SK-N-SH (cell line): ENCODE measurements at regions not wholly inside any gene's neighbourhood (a gene's known extent, or its start where the extent isn't known, plus 50 kb on each side); places are given as distances from the start of the nearest gene placed in this dataset.

ENCODE experiments used
- CTCF ChIA-PET: fragments of 300-600, 350-600 bp; formaldehyde crosslinking; extraction: SDS; loops from one replicate; lab custom pipeline; 2021; lab: Yijun Ruan, JAX
- POLR2A ChIA-PET: fragments of 350-600 bp; sonication (Branson Sonifier 250); formaldehyde crosslinking; extraction: SDS; loops from one replicate; lab custom pipeline; 2020; ENCODE audit warnings: antibody characterized with exemption, inconsistent platforms; lab: Yijun Ruan, JAX
- DNase-seq: peaks from one replicate; pipeline ENCODE4 v3.0.0; 2012
- H2AFZ ChIP-seq: fragments of 200-600 bp; sonication (generic); 2 replicates; pipeline ENCODE4 v1.8.1; 2016; ENCODE audit warnings: antibody characterized with exemption, mild to moderate bottlenecking, low read depth
- H3F3A ChIP-seq: fragments of 200-600 bp; sonication (generic); replicated peaks from 2 replicates; pipeline ENCODE3; 2016; ENCODE audit warnings: antibody characterized with exemption, mild to moderate bottlenecking; ENCODE audit not compliant: insufficient read depth
- H3K27ac ChIP-seq, 2 experiments: fragments of 200-500 bp in 1 of 2; fragments of 200-600 bp in 1 of 2; sonication (Bioruptor generic) in 1 of 2; sonication (generic), shearing (Covaris generic) in 1 of 2; 2 replicates each; pipeline versions ENCODE4 v1.5.1 to v1.6.1; 2014 to 2016; ENCODE audit warnings: low read depth in 2 of 2, inconsistent platforms in 1 of 2, low read length in 1 of 2, mild to moderate bottlenecking in 1 of 2, mixed read lengths in 1 of 2
- H3K27me3 ChIP-seq: fragments of 200-600 bp; sonication (generic), shearing (Covaris generic); 2 replicates; pipeline ENCODE4 v1.6.1; 2016; ENCODE audit warnings: mixed run types; ENCODE audit not compliant: insufficient read depth
- H3K36me3 ChIP-seq, 2 experiments: fragments of 200-500 bp in 1 of 2; fragments of 200-600 bp in 1 of 2; sonication (Bioruptor generic) in 1 of 2; sonication (generic) in 1 of 2; replicated peaks in 1 of 2; 2 replicates each; pipeline versions ENCODE3 to v1.5.1; 2014 to 2016; ENCODE audit warnings: low read length in 1 of 2, mild to moderate bottlenecking in 1 of 2; ENCODE audit not compliant: insufficient read depth in 2 of 2, control insufficient read depth in 1 of 2
- H3K4me1 ChIP-seq, 2 experiments: fragments of 200-500 bp in 1 of 2; fragments of 200-600 bp in 1 of 2; sonication (Bioruptor generic) in 1 of 2; sonication (generic), shearing (Covaris generic) in 1 of 2; 2 replicates each; pipeline versions ENCODE4 v1.5.1 to v1.6.1; 2014 to 2016; ENCODE audit warnings: low read depth in 1 of 2, low read length in 1 of 2, mixed run types in 1 of 2; ENCODE audit not compliant: insufficient read depth in 2 of 2, control insufficient read depth in 1 of 2
- H3K4me2 ChIP-seq: fragments of 200-600 bp; sonication (generic), shearing (Covaris generic); 2 replicates; pipeline ENCODE4 v1.6.1; 2017; ENCODE audit warnings: mixed run types
- H3K4me3 ChIP-seq, 2 experiments: fragments of 200-500 bp in 1 of 2; fragments of 200-600 bp in 1 of 2; sonication (Bioruptor generic) in 1 of 2; sonication (generic), shearing (Covaris generic) in 1 of 2; 2 replicates each; pipeline versions ENCODE4 v1.5.1 to v1.8.1; 2014 to 2016; ENCODE audit warnings: low read depth in 2 of 2, inconsistent platforms in 1 of 2, low read length in 1 of 2, mild to moderate bottlenecking in 1 of 2, mixed read lengths in 1 of 2, moderate library complexity in 1 of 2
- H3K79me2 ChIP-seq: fragments of 200-600 bp; sonication (generic); 2 replicates; pipeline ENCODE4 v1.8.1; 2017; ENCODE audit warnings: mild to moderate bottlenecking; ENCODE audit not compliant: insufficient read depth
- H3K9ac ChIP-seq: fragments of 200-600 bp; sonication (generic); 2 replicates; pipeline ENCODE4 v1.6.1; 2017; ENCODE audit warnings: mixed run types
- H3K9me2 ChIP-seq: fragments of 200-600 bp; sonication (generic); 2 replicates; pipeline ENCODE4 v1.6.1; 2017; ENCODE audit warnings: mixed run types
- H3K9me3 ChIP-seq: fragments of 200-600 bp; sonication (generic); 2 replicates; pipeline ENCODE4 v1.6.1; 2017; ENCODE audit warnings: mixed run types, mild to moderate bottlenecking, moderate library complexity
- H4K20me1 ChIP-seq: fragments of 200-600 bp; sonication (generic); 2 replicates; pipeline ENCODE4 v1.6.1; 2017; ENCODE audit warnings: mild to moderate bottlenecking, mixed run types; ENCODE audit not compliant: insufficient read depth
- EZH2phosphoT487 ChIP-seq: fragments of 200-600 bp; sonication (generic); IDR thresholded peaks from 2 replicates; pipeline ENCODE4 v1.6.1; 2017; ENCODE audit warnings: low read depth, mixed run types, mild to moderate bottlenecking, antibody characterized with exemption, moderate library complexity, borderline replicate concordance
- FOXJ3 ChIP-seq: sonication (generic); formaldehyde crosslinking; IDR thresholded peaks from 2 replicates; pipeline ENCODE4 v1.5.1; 2020; ENCODE audit warnings: mild to moderate bottlenecking, missing genetic modification reagents
- GABPA ChIP-seq: IDR thresholded peaks from 2 replicates; pipeline ENCODE4 v1.4.0; 2012; ENCODE audit warnings: low read depth, mild to moderate bottlenecking
- JUND ChIP-seq: IDR thresholded peaks from 2 replicates; pipeline ENCODE4 v1.4.0; 2012
- NFIC ChIP-seq: IDR thresholded peaks from 2 replicates; pipeline ENCODE4 v1.4.0; 2012; ENCODE audit warnings: borderline replicate concordance
- RCOR1 ChIP-seq: fragments of 150-350 bp; IDR thresholded peaks from 2 replicates; pipeline ENCODE4 v1.6.1; 2017; ENCODE audit warnings: antibody characterized with exemption, low read length
- SIN3A ChIP-seq: IDR thresholded peaks from 2 replicates; pipeline ENCODE4 v1.6.1; 2012; ENCODE audit warnings: low read depth, mild to moderate bottlenecking, low read length, moderate library complexity, borderline replicate concordance
- TCF12 ChIP-seq: IDR thresholded peaks from 2 replicates; pipeline ENCODE4 v1.4.0; 2012
- WGBS: methylation state at CpG from one replicate; pipeline ENCODE4 v1.1.6; 2017; ENCODE audit warnings: low lambda C conversion rate; 5-methylcytosine and 5-hydroxymethylcytosine counted together
- TF ChIP-seq, protein P1 (sequence below): IDR thresholded peaks from 2 replicates; pipeline ENCODE4 v1.4.0; 2012; ENCODE audit warnings: low read depth, borderline replicate concordance
- TF ChIP-seq, protein P2 (sequence below): IDR thresholded peaks from 2 replicates; pipeline ENCODE4 v1.6.1; 2012; ENCODE audit warnings: mild to moderate bottlenecking, low read depth, low read length, moderate library complexity
- TF ChIP-seq, protein P3 (sequence below): fragments of 150-350 bp; IDR thresholded peaks from 2 replicates; pipeline ENCODE4 v1.6.1; 2017; ENCODE audit warnings: antibody characterized with exemption, low read length, low read depth, borderline replicate concordance
- TF ChIP-seq, protein P4 (sequence below): fragments of 150-350 bp; IDR thresholded peaks from 2 replicates; pipeline ENCODE4 v1.6.1; 2016; ENCODE audit warnings: mild to moderate bottlenecking, low read depth, low read length
- TF ChIP-seq, protein P5 (sequence below): IDR thresholded peaks from 2 replicates; pipeline ENCODE4 v1.4.0; 2012; ENCODE audit warnings: low read depth
- TF ChIP-seq, protein P6 (sequence below): fragments of 200-600 bp; sonication (generic); IDR thresholded peaks from 2 replicates; pipeline ENCODE4 v1.6.1; 2017; ENCODE audit warnings: antibody characterized with exemption, mild to moderate bottlenecking, moderate library complexity
- TF ChIP-seq, protein P7 (sequence below): IDR thresholded peaks from 2 replicates; pipeline ENCODE4; 2012
- TF ChIP-seq, protein P8 (sequence below): IDR thresholded peaks from 2 replicates; pipeline ENCODE4 v1.4.0; 2012; ENCODE audit warnings: low read depth, borderline replicate concordance

DNA sequence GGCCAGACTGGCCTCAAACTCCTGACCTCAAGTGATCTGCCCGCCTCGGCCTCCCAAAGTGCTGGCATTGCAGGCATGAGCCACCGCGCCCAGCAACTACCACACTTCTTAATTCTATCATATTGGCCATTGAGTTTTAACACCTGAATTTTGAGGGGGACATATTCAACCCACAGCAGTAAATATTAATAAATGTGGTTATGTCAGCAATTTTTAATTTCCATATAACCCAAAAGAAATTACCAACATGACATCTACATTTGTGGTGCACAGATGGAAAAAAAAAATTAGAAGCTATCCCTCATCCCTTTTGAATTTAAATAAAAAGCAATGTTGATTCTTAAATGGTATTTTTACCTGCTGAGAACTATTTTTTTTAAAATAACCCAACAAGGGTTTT lies 88.7 kb downstream of the SLITRK6 start:
- Histone ChIP-seq H3K79me2 (no peaks in the 10 kb centered on the region), H3K27ac (no peak overlapping the region), H4K20me1 (no peaks in the 10 kb centered on the region), H3K9me2 (no peaks in the 10 kb centered on the region), H3K4me2 (no peak overlapping the region), H3K4me3 (no peak overlapping the region), H3F3A (no peaks in the 10 kb centered on the region), H2AFZ (no peak overlapping the region), H3K4me1 (no peaks in the 10 kb centered on the region; a peak in 1 of 4 replicates), H3K27me3 (no peaks in the 10 kb centered on the region), H3K9me3 (no peaks in the 10 kb centered on the region), H3K9ac (no peak overlapping the region), H3K36me3 (no peaks in the 10 kb centered on the region)
- ChIA-PET POLR2A (no interaction called here), CTCF (interaction anchor here (1.2 kb wide), 1 partner anchor 11 kb away, joined by 3 read pairs; no protein-coding TSS in a partner anchor)
- WGBS, result 95% methylated on average over 4 of the region's 4 CpGs
- TF ChIP-seq, protein P1, sequence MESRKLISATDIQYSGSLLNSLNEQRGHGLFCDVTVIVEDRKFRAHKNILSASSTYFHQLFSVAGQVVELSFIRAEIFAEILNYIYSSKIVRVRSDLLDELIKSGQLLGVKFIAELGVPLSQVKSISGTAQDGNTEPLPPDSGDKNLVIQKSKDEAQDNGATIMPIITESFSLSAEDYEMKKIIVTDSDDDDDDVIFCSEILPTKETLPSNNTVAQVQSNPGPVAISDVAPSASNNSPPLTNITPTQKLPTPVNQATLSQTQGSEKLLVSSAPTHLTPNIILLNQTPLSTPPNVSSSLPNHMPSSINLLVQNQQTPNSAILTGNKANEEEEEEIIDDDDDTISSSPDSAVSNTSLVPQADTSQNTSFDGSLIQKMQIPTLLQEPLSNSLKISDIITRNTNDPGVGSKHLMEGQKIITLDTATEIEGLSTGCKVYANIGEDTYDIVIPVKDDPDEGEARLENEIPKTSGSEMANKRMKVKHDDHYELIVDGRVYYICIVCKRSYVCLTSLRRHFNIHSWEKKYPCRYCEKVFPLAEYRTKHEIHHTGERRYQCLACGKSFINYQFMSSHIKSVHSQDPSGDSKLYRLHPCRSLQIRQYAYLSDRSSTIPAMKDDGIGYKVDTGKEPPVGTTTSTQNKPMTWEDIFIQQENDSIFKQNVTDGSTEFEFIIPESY, result no peak
- TF ChIP-seq FOXJ3 (CRISPR knock-in tag) (no peak), TCF12 (no peak), JUND (no peak), RCOR1 (no peak), EZH2phosphoT487 (no peak), NFIC (no peak), SIN3A (no peak), GABPA (no peak)
- TF ChIP-seq, protein P2, sequence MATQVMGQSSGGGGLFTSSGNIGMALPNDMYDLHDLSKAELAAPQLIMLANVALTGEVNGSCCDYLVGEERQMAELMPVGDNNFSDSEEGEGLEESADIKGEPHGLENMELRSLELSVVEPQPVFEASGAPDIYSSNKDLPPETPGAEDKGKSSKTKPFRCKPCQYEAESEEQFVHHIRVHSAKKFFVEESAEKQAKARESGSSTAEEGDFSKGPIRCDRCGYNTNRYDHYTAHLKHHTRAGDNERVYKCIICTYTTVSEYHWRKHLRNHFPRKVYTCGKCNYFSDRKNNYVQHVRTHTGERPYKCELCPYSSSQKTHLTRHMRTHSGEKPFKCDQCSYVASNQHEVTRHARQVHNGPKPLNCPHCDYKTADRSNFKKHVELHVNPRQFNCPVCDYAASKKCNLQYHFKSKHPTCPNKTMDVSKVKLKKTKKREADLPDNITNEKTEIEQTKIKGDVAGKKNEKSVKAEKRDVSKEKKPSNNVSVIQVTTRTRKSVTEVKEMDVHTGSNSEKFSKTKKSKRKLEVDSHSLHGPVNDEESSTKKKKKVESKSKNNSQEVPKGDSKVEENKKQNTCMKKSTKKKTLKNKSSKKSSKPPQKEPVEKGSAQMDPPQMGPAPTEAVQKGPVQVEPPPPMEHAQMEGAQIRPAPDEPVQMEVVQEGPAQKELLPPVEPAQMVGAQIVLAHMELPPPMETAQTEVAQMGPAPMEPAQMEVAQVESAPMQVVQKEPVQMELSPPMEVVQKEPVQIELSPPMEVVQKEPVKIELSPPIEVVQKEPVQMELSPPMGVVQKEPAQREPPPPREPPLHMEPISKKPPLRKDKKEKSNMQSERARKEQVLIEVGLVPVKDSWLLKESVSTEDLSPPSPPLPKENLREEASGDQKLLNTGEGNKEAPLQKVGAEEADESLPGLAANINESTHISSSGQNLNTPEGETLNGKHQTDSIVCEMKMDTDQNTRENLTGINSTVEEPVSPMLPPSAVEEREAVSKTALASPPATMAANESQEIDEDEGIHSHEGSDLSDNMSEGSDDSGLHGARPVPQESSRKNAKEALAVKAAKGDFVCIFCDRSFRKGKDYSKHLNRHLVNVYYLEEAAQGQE, result no peak
- TF ChIP-seq, protein P3, sequence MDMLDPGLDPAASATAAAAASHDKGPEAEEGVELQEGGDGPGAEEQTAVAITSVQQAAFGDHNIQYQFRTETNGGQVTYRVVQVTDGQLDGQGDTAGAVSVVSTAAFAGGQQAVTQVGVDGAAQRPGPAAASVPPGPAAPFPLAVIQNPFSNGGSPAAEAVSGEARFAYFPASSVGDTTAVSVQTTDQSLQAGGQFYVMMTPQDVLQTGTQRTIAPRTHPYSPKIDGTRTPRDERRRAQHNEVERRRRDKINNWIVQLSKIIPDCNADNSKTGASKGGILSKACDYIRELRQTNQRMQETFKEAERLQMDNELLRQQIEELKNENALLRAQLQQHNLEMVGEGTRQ, result no peak
- TF ChIP-seq, protein P4, sequence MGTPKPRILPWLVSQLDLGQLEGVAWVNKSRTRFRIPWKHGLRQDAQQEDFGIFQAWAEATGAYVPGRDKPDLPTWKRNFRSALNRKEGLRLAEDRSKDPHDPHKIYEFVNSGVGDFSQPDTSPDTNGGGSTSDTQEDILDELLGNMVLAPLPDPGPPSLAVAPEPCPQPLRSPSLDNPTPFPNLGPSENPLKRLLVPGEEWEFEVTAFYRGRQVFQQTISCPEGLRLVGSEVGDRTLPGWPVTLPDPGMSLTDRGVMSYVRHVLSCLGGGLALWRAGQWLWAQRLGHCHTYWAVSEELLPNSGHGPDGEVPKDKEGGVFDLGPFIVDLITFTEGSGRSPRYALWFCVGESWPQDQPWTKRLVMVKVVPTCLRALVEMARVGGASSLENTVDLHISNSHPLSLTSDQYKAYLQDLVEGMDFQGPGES, result no peak
- TF ChIP-seq, protein P5, sequence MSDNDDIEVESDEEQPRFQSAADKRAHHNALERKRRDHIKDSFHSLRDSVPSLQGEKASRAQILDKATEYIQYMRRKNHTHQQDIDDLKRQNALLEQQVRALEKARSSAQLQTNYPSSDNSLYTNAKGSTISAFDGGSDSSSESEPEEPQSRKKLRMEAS, result no peak
- TF ChIP-seq, protein P6, sequence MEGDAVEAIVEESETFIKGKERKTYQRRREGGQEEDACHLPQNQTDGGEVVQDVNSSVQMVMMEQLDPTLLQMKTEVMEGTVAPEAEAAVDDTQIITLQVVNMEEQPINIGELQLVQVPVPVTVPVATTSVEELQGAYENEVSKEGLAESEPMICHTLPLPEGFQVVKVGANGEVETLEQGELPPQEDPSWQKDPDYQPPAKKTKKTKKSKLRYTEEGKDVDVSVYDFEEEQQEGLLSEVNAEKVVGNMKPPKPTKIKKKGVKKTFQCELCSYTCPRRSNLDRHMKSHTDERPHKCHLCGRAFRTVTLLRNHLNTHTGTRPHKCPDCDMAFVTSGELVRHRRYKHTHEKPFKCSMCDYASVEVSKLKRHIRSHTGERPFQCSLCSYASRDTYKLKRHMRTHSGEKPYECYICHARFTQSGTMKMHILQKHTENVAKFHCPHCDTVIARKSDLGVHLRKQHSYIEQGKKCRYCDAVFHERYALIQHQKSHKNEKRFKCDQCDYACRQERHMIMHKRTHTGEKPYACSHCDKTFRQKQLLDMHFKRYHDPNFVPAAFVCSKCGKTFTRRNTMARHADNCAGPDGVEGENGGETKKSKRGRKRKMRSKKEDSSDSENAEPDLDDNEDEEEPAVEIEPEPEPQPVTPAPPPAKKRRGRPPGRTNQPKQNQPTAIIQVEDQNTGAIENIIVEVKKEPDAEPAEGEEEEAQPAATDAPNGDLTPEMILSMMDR, result no peak
- TF ChIP-seq, protein P7, sequence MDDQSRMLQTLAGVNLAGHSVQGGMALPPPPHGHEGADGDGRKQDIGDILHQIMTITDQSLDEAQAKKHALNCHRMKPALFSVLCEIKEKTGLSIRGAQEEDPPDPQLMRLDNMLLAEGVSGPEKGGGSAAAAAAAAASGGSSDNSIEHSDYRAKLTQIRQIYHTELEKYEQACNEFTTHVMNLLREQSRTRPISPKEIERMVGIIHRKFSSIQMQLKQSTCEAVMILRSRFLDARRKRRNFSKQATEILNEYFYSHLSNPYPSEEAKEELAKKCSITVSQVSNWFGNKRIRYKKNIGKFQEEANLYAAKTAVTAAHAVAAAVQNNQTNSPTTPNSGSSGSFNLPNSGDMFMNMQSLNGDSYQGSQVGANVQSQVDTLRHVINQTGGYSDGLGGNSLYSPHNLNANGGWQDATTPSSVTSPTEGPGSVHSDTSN, result no peak
- TF ChIP-seq, protein P8, sequence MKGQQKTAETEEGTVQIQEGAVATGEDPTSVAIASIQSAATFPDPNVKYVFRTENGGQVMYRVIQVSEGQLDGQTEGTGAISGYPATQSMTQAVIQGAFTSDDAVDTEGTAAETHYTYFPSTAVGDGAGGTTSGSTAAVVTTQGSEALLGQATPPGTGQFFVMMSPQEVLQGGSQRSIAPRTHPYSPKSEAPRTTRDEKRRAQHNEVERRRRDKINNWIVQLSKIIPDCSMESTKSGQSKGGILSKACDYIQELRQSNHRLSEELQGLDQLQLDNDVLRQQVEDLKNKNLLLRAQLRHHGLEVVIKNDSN, result no peak
- DNase-seq, result no peak
